NOMO-1 treated with dmso at 0.1 percent for 144 hours (cell line): ENCODE measurements at regions not wholly inside any gene's neighbourhood (a gene's known extent, or its start where the extent isn't known, plus 50 kb on each side); places are given as distances from the start of the nearest gene placed in this dataset.

Experiments
- DNase-seq: peaks from one replicate; lab custom pipeline; 2025; ENCODE audit not compliant: unreplicated experiment; lab: John Stamatoyannopoulos, UW

- no peak for DNase-seq
Measured at GRCh38 chrX:16222151-16222550, 54.9 kb downstream of the MAGEB17 start.

DNA sequence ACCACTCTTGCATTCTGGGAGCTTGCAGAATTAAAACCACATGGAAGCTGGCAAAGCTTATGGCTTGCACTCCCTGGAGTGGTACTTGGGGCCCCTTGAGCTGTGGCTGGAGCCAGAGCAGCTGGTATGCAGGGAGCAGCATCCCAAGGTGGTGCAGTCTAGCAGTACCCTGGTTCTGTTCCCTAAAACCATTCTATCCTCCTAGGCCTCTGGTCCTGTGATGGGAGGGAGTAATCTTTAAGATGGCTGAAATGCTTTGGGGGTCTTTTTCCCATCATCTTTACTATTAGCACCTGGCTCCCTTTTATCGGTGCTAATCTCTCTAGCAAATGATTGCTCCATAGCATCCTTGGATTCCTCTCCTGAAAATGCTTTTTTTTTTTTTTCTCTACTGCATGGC, 56.1 kb downstream of the MAGEB17 start:
- no peak for DNase-seq

DNA sequence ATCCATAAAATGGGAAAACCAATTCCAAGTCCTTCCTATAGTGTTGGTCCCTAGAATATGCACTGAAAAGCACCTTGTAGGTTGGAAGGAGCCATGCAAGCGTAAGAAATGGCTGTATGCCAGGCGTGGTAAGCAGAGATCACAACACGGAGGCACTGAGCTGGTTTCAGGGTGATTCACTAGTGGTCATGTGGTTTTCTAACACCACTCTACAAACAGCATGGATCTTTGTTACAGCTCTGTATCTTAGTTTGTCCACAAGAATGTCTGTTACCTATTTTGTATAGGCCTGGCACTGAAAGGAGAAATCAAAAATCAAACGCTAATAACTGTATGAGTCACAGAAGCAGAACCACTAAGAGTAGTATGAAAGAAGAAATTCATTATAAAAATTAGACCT, 71.9 kb downstream of the MAGEB17 start:
- DNase-seq, result no peak

DNA sequence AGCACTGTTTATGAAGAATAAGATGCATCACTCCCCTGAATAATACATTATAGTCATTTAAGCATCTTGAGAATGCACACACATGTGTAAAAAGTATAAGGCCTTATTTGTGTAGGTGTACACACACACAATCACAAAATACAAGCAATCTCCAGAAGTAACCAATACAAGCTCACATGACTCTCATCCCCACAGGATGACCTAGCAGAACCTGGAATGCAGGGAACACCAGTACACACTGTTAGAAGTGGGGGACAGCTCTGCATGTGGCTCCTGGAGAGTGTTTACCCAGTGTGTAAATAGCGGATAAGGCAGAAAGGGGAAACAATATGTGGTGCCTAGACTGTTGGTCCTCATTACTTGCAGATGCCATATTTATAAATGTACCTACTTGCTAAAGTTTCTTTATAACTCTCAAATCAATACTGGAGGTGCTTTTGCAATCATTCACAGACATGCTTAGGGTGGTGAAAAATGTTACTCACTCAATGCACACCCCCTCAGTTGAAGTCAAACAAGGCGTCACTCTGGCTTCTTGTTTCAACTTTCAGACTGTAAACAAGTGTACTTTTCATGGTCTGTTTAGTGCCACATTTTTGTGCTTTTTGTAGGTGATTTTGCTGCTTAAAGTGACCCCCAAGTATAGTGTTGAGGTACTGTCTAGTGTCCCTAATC, 73.1 kb downstream of the MAGEB17 start:
- no peak for DNase-seq

- no peak for DNase-seq
Measured at GRCh38 chrX:16240968-16241367, 73.7 kb downstream of the MAGEB17 start.

DNA sequence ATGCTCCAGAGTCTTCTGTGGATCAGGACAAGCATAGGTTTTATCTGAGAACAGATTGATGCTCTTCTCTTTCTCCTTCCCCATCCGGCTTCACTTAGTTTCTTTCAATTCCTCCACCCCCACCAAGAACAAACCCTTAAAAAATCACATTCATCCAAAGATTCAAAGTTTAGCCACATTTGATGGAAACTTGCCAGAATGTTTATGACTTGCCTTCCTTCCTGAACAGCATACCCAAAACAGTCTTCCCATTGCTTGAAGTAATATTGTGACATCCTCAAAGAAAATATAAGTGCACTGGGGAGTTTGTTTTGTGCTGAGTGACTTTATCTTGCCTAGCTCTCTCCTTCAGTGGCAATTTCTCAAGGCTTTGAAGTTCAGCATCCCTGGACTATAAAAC, 83.0 kb downstream of the MAGEB17 start:
- peak; percentile 14 for DNase-seq

DNA sequence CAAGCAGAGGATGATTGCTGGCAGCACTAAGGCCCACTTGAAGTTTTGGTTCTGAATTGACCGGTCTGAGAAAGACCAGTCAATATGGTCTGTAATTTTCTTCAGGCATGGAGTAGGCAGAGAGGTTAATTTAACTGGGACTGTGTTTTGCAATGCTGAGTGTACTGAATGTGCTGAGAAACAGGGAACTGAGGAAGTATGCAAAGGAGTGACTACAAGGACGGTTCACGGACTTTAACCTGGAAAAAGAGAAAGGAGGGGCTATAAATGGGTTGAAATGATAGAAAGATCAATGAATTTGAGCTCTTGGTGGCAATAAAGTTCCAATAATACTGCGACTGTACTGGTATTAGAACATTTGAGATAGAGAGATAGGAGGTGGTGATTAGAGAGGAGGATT, 84.5 kb downstream of the MAGEB17 start:
- DNase-seq, result no peak

GRCh38 chrX:16258882-16259281, 91.6 kb downstream of the MAGEB17 start:
- DNase-seq, result no peak

DNA sequence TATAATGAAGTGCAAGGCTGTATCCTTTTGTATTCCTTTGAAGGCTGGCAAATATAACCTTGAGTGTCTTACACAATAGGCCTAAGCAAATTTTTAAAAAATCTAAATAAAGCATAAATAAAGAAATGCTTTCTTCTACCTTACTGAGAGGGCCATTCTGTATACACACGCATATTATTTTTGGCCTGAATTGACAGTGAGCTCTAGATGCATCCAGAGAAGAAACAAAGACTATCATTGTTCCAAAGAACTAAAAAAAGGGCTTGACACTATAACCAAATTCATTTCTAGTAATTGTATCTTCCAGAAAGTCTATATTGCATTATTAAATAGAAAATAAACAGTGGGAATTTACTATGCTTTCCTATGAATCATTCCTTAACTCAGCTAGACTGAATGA, 100.2 kb downstream of the MAGEB17 start:
- no peak for DNase-seq

DNA sequence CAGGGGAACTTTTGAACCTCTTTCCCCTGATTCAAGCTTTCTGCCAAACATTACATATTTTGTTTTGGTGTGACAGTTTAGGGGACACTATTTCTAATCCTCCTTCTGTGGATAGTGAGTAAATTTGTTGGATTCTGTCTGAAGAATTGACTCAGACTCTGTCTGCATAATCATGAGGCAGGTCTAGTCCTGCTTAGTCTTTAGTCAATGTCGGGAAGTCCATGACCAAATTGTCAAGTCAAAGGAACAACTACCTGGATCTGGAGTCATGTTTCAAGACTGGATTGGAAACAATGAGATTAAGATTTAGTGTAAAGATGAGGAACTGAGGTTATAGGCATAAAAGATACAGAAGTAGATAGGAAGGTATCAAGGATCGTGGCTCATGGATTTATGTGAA, 100.9 kb downstream of the MAGEB17 start:
- no peak for DNase-seq

GRCh38 chrX:16278927-16279326, 111.6 kb downstream of the MAGEB17 start:
- DNase-seq, result no peak

- no peak for DNase-seq
Measured at GRCh38 chrX:16282209-16282608, 114.9 kb downstream of the MAGEB17 start.

GRCh38 chrX:16284842-16285241, 117.6 kb downstream of the MAGEB17 start:
- no peak for DNase-seq

- DNase-seq, result no peak
Measured at GRCh38 chrX:16290997-16291396, 123.7 kb downstream of the MAGEB17 start.

DNA sequence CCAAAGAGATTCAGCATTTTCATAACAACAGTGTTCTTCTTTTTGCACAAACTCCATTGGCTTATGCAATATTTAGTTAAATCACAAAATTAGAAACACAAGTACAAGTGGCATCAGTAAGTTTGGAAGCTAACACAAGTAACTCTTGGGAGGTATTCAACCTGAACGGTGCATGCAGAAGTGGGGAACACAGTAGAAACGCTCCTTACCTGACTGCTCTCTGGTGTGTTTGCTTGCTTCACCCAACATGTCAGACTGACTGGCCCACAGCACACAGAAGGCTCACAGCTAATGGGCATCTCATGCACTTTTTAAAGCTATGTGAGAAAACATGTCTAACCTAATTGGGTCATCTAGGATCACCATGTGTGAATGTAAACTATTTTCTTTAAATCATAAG, 133.6 kb downstream of the MAGEB17 start:
- DNase-seq, result no peak

DNA sequence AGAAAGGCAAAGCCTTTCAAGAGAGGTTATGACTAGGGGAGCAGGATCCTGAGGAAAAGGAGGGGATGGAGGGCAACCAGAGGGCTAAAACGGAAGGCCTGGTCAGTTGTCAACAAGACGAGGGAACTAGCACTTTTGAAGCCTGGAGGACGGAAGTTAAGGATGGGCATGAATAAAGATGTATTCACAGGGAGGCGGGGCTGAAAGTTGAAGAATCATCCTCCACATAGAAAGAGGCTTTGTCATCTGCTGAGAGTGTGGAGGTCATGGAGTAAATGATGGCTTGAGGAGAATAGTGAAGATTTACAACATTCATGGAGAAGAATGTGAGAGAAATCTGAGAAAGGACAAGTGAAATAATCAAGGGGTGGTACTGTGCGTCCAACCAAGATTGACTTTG, 137.5 kb downstream of the MAGEB17 start:
- no peak for DNase-seq

GRCh38 chrX:16305187-16305586, 137.9 kb downstream of the MAGEB17 start:
- peak; percentile 1 for DNase-seq

DNA sequence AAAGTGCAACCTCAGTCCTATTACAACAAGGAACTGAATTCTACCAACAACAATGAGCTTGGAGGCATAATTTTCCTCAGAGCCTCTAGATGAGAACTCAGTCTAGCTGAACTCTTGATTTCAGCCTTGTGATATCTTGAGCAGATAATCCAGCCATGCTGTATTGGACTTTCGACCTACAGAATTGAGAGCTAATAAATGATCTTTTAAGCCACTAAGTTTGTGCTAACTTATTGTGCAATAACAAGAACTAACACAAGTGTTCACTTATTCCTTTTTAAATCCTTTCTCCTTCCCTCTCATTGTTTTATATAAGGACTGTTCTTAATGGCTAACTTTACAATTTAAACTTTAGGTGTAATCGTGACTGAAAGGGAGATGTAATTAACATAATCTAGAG, 140.7 kb downstream of the MAGEB17 start:
- DNase-seq, result no peak

- DNase-seq, result no peak
Measured at GRCh38 chrX:16308773-16309172, 141.5 kb downstream of the MAGEB17 start.

- no peak for DNase-seq
Measured at GRCh38 chrX:16310326-16310725, 143.0 kb downstream of the MAGEB17 start.

DNA sequence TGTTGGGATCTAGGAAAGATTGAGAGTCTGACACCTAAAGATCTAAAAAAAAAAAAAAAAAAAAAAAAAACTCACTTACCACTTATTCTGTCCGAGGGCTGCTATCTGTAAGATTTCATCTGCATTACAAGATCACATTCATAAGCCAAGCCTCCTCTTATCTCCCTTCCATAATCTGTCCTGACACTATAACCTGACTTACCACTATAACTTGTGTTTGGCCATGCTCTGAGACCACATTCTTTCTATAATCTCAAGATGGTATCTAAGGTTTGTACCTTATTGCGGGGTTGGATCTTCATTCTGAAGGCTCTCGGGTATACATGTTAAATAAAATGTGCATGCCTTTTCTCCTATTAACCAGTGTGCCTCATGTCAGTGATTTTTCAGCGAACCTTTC, 144.4 kb downstream of the MAGEB17 start:
- no peak for DNase-seq

GRCh38 chrX:16312761-16313623, 145.7 kb downstream of the MAGEB17 start:
- DNase-seq, result no peak

- no peak for DNase-seq
Measured at GRCh38 chrX:16316331-16316730, 149.1 kb downstream of the MAGEB17 start.
